Femur (tissue), 1 donor: ENCODE measurements at regions not wholly inside any gene's neighbourhood (a gene's known extent, or its start where the extent isn't known, plus 50 kb on each side); places are given as distances from the start of the nearest gene placed in this dataset.

Source experiments
- DNase-seq: peaks from one replicate; pipeline ENCODE4 v3.0.0-alpha.2; 2017

- DNase-seq, result no peak
Measured at GRCh38 chr9:118423021-118423420, 718.8 kb downstream of the TLR4 start.

GRCh38 chr9:118423721-118424120 lies 719.5 kb downstream of the TLR4 start:
- no peak for DNase-seq

GRCh38 chr9:118426772-118427171 lies 722.6 kb downstream of the TLR4 start:
- DNase-seq, result no peak

DNA sequence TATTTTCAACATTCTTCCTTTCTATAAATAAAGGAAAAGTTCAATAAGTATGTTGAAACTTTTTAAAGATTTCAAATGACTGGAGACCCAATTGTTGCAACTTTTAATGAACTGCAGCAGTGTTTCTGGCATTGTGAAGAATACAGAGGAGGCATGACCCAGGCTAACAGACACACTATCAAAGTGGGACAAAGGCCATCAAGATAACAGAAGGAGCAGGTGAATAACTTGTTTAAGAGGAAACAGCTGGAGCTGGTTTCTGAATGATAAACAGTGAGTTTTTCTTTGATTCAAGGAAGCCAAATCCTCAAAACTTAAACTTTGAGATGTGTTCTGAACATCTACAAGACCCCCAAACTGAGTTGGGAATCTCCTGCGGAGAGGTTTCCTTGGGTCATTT lies 734.6 kb downstream of the TLR4 start:
- DNase-seq, result no peak

DNA sequence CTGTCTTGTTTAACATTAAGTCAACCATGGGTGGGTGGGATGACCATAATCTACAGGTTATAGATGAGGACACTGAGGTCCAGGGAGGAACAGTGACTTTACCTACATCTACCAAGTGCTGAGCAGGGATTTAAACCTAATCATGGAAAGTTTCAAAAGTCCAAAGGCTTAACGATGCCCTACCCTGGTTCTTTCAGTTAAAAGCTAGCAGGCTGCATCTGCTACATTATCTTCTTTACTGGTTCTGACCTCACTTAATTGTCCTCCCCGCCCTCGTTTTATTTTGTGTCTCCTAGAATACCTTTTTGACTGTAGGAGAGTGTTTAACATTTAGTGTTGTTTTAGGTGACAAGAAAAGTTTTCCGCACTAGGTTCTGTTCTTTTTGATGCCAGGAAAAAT lies 735.2 kb downstream of the TLR4 start:
- no peak for DNase-seq

DNA sequence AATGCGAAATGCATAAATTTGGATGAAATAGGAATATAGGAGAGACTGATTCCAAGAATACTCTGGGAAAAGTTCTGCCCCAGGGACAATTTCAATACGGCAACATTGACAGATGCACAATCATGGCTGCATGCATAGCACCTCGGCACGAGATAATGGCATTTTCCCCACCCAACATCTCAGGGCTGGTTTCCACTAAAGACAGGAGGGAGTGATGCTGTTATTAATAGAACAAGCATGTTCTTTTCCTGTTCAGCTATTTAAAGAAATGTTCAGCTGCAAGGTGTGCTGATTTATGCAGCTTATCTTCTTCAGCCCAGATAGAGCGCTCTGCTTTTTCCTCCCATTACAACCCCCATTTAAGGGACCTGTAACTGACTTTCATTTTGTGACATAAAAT lies 740.2 kb downstream of the TLR4 start:
- DNase-seq, result no peak

- no peak for DNase-seq
Measured at GRCh38 chr9:118446943-118447639, 742.9 kb downstream of the TLR4 start.

GRCh38 chr9:118449554-118449953 lies 745.4 kb downstream of the TLR4 start:
- no peak for DNase-seq

DNA sequence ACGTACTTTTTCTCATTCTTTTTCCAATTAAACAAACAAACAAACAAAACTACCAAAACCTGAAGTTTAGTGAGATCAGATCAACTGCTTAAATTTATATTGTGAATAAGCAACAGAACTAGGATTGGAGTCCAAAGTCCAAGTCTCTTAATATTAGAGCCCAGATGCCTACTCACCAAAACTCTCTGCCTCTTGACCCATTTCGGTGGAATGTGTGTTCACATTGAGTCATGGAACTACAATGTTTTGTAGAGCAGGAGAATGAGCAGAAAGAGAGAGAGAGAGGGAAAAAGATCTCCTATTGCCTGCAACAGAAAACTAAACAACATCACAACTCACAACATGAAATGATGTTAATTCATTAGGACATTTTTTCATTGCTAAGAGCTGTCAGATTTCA lies 751.1 kb downstream of the TLR4 start:
- no peak for DNase-seq

DNA sequence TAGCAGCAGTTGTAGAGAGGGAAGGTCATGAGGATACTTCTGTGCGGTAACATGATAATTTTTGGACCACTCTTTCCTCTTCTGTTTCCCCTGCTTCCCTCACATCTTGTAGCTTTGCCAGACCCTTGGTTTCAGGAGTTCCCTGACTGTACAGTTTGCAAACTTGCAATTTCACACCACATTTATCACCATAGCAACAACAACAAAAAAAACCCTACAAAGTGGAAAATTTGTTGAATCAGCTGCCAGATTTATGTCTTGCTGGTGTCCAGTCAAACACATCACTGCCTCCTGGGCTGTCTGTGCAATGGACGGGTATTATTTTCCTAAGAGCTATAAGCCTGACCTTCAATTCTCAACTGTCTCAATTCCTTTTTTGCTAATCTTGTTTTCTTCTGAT lies 751.6 kb downstream of the TLR4 start:
- peak; percentile 26 for DNase-seq

- DNase-seq, result no peak
Measured at GRCh38 chr9:118457171-118458000, 753.2 kb downstream of the TLR4 start.

- no peak for DNase-seq
Measured at GRCh38 chr9:118459913-118460312, 755.7 kb downstream of the TLR4 start.

GRCh38 chr9:118463419-118463818 lies 759.2 kb downstream of the TLR4 start:
- DNase-seq, result no peak

- DNase-seq, result no peak
Measured at GRCh38 chr9:118473521-118473920, 769.3 kb downstream of the TLR4 start.

GRCh38 chr9:118478752-118479151 lies 774.5 kb downstream of the TLR4 start:
- no peak for DNase-seq

- DNase-seq, result no peak
Measured at GRCh38 chr9:118482306-118482705, 778.1 kb downstream of the TLR4 start.

DNA sequence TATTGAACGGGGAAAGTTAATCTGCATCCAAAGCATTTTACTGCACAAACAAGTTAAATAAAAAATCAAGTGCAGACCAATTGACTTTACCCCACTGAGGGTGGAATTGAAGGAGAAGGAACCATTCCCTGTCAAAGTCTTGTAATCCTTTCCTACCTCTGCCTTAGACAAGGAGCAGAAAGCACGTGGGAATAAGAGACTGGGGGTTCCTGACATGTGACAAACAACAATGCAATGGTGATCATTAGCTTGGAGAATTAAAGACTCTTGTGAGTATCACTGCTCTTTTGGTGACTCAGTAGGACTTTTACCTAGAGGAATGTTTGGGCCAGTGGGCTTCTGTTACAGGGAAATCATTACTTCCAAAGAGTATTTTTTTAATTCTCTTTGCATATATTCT lies 779.5 kb downstream of the TLR4 start:
- DNase-seq, result no peak

- DNase-seq, result no peak
Measured at GRCh38 chr9:118503236-118503635, 799.0 kb downstream of the TLR4 start.

GRCh38 chr9:118510711-118511110 lies 806.5 kb downstream of the TLR4 start:
- DNase-seq, result no peak

GRCh38 chr9:118515947-118516346 lies 811.7 kb downstream of the TLR4 start:
- no peak for DNase-seq

DNA sequence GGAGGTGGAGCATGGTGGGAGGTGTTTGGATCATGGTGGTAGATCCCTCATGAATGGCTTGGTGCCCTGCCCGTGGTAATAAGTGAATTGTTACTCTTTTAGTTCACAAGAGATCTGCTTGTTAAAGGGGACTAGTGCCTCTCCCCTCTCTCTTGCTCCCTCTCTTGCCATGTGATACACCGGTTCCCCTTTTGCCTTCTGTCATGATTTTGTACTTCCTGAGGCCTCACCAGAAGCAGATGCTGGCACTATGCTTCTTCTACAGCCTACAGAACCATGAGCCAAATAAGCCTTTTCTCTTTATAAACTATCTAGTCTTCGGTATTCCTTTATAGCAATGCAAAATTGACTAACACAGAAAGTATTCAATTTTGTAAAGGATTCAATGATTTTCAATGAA lies 817.1 kb downstream of the TLR4 start:
- no peak for DNase-seq

DNA sequence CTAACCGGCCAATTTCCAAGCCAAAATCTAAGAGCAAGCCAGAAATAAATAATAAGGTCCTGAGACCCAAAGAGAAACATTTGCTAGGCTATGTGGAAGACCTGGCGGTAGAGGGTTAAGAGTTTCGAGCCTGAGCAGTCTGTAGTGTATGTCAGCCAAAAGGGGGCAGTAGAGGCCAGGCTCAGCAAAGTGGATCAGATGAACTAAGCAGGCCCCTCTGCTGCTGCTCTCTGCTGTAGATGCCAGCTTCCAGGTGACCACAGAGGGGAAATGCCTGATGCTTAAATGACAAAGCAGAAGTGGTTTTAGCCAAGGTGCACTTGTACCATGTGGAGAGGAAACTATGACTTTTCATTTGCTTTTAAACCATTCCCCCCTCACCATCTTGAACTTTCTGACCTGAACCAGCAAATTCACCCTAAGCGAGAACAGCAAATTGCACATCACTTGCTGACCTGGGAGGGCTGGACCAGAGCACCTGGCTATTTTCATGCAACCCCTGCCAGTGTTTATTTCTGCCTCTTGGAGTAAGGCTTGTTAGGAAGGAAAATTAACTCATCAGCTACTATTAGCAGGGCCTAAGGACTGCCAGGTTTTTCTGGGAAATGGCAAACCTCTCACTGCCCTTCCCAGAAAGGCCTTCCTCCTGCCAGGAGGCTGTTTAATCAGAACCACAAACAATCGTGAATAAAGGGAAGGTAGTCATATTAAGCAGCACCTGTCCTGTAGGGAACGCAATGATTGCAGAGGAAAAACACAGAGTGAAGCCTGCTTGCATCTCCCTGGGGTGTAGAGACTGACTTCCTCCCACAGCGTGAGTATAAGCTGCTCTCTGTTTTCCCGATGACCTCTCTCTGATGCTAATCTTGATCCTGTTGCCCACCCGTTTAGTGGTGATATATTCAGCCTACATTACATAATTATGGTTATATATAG lies 818.2 kb downstream of the TLR4 start:
- peak; percentile 22 for DNase-seq

- no peak for DNase-seq
Measured at GRCh38 chr9:118527261-118527660, 823.1 kb downstream of the TLR4 start.
